NOMO-1 treated with dmso at 0.1 percent for 144 hours (cell line): ENCODE measurements at regions not wholly inside any gene's neighbourhood (a gene's known extent, or its start where the extent isn't known, plus 50 kb on each side); places are given as distances from the start of the nearest gene placed in this dataset.
"Not testable (repeated sequence)": the region's sequence is repeated elsewhere in the genome, so short reads cannot be mapped to it uniquely, and the experiment has no call there.

ENCODE experiments used
- DNase-seq: peaks from one replicate; lab custom pipeline; 2025; ENCODE audit not compliant: unreplicated experiment; lab: John Stamatoyannopoulos, UW

DNA sequence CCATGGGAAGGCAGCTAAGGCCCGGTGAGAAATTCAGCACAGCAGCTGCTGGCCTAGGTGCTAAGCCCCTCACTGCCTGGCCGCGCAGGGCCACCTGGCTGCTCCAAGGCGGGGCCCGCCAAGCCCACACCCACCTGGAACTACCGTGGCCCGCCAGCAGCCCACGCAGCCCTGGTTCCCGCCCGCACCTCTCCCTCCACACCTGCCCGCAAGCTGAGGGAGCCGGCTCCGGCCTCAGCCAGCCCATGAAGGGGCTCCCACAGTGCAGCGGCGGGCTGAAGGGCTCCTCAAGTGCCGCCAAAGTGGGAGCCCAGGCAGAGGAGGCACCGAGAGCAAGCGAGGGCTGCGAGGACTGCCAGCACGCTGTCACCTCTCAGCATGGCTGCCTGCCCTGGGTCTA is 146.9 kb upstream of the APOOL start:
- DNase-seq: not testable (repeated sequence)

DNA sequence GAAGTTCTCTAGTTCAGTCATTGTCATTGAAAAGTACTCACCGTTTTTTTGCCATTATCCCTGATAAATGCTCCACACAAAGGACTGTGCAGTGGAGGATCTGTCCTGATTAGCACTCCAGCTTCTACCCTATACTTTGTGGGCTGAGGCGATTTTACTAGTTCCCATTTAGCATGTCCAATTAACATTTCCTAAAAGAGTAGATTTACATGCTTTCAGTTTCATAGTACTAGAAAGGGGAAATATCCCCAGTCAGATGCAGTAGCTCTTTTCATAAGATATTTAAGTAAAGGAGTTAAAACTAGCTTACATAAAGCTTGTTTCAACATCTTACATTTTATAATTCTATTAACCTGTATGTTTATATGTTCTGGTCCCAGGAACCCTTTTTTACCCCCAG is 144.9 kb upstream of the APOOL start:
- DNase-seq: not testable (repeated sequence)

DNA sequence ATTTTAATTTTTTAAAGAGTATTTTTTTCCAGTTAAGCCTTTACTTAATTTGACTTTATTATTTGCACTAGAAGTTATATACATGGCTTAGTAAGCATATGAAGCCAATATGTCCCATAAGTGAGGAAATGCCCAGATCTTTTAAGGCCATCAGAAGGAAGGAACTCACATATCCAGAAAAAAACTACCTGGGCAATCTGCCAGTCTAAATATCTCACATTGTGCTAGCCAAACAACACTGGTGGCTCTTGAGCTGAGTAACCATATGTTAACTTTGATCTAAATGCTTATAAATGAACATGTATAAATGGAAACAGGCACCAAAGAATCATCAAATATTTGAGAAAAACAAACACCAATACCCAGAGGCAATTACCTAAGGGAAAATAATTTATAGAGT is 138.6 kb upstream of the APOOL start:
- DNase-seq: no peak

DNA sequence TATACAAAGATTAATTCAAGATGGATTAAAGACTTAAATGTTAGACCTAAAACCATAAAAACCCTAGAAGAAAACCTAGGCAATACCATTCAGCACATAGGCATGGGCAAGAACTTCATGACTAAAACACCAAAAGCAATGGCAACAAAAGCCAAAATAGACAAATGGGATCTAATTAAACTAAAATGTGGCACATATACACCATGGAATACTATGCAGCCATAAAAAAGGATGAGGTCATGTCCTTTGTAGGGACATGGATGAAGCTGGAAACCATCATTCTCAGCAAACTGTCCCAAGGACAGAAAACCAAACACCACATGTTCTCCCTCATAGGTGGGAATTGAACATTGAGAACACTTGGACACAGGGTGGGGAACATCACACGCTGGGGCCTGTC is 133.4 kb upstream of the APOOL start:
- not testable (repeated sequence) for DNase-seq

DNA sequence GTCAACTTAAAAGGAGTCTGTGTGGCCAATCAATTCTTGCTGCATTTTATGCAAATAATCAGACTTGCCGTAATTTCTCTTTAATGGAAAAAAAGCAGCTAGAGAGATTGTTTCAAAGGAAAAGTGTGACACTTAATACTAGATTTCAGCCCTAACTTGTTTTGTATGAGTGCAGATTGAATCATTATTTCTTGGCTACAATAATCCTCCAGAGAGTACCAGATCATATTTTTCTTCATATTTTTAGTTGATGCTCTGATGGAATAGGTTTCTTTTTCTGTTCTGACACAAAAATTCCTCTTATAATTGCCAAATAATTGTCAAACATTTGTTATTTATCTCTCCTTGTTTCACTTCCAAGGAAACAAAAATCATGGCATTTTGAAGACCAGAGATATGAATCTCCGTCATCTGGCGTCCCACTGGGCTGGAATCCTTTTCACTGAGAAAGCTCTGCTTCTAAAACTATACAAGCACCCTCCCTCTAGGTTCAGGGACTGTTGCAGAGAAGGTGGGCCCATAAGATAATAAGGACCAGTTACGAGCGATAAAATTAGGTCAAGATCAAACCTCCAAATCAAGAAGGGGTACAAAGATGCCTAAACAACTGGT is 131.4 kb upstream of the APOOL start:
- DNase-seq: not testable (repeated sequence)

DNA sequence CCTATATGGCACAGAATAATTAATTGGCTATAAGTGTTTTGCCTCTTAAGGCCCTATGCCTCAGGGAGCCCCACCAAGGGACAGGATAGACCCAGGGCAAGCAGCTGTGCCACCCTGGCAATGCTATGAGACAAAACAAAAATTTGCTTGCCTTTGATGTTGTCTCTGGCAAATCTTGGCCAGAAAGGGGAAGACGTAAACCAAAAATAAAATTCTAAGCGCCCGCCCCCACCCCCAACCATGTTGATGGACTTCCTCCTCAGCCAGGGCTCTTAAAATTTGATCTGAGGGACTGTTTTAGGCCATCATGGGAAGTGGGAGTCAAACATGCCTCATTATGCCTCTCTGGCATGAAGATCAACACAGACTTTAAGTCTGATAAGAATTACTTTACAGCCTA is 130.5 kb upstream of the APOOL start:
- peak; percentile 18 for DNase-seq

DNA sequence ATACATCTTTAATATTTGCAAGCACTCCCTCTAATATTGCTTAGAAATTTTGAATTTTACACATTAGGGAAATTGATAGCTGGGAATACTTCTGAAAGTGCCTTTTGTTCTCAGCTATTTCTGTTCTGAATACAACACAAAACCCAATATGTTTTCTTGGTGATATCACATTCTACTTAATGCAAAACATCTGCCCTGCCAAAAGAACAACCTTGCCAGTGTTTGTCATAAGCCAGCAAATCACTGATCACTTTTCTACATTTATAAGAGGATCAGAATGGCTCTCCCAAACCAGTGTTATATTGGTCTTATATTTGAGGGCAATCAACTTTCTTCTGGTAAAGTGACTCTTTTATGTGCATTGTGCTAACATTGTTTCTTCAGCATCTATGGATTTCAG is 126.8 kb upstream of the APOOL start:
- DNase-seq: no peak

DNA sequence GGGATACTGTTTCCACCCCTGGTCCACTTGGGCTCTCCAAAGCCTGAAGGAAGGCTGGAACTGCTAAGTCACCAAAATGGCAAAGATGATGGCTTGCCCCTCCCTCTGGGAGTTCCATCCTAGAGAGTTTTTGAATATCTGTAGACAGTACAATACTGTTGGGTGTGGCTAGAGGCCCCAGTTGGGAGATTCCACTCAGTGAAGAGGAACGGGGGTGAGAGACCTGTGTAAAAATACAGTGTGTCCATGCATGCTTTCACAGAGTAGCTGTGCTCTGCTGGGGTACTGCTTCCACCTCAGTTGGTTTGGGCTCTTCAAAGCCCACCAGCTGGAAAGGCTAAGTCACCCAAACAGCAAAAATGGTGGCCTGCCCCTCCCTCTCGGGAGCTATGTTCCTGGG is 109.8 kb upstream of the APOOL start:
- no peak for DNase-seq

DNA sequence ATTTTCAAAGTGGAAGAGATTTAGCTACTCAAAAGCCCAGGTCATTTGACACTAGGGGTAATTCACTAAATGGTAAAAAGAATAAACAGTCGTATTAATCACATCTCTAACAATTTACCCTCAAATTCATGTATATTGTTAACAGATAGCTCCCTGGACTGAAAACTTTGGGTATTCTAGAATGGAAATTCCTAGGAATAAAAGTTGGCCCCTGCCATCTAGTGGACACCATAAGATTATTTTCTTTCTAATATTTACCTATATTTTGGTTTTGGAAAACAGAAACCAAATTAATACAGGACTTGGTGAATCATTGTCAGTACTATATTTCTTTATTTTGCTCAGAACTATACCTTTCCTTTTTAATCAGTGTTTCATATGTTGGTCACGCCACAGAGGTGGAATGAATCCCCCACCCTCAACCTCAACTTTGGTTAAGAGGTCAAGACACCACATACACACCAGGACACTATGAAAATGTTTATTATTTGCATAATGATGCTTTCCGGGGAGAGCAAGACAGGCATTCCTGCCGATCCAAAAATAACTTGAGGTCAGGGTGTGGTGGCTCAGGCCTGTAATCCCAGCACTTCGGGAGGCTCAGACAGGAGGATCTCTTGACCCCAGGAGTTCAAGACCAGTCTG is 96.2 kb upstream of the APOOL start:
- no peak for DNase-seq

DNA sequence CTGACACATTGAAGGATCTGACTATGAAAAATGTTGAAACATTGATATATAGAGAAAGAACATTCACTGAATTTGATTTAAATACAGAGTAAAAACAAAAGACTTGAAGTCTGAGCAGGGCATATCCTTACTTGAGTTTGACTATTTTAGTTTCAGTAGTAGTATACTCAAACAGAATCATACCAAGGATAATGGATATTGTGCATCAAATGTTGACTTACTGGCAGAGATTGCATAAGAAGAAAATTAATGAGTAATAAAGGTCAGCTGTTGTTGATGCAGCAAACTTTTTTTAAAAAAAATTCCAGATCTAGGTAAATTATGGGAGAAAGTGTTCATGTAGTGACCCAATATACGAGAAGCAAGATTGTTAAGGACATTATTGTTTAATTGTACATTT is 94.5 kb upstream of the APOOL start:
- no peak for DNase-seq

DNA sequence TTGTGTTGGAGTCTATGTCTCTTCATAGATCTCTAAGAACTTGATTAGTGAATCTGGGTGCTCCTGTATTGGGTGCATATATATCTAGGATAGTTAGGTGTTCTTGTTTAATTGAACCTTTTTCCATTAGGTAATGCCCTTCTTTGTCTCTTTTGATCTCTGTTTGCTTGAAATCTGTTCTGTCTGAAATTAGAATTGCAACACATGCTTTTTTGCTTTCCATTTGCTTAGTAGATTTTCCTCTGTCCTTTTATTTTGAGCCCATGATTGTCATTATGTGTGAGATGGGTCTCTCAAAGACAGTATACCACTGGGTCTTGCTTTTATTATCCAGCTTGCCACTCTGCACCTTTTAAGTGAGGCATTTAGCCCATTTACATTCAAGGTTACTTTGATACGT is 79.1 kb upstream of the APOOL start:
- DNase-seq: no peak

DNA sequence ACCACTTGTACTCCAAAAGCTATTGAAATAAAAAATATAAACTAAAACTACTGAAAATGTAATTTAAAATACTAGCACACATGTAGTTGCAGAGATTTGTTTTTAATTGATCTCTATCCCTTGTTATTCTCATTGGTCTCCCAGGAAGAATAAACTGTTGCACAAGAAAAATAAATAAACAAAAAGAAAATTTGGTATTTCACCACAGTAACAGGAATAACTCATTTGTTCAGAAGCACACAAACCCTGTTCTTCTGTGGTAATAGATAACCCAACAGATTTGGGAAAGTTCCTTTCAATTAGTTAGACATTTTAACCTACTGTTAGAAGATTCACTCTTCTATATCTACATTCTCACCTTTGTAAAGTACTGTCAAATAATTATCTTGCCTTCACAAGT is 70.9 kb upstream of the APOOL start:
- DNase-seq: no peak

DNA sequence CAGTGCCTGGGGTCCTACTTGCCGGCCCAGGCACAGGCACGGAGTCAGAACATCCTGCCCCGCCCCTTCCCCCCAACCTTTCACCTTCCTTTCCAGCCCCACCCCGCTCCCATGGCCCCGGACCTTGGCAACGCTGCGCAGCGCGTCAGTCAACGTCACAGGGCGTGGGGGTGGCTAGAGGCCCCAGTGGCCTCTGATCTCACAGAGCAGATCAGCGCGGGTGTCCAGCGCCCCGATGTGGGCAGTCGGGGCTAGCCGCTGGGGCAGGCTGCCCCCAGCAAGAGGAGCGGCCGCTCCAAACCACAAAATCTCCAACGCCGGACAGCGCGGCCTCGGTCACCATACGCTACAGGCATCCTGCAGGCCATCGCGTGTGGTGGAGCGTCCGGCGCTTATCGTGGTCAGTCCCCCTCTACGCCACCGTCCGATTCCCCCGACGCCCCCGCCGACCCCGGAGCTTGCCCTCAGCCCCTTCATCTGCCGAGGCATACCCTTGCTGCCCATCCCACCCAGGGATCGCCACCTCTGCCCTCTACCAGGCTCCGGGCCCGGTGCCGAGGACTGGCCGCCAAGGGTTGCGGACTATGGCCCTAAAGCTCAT is 69.6 kb upstream of the APOOL start:
- DNase-seq: no peak
